GM19467 (cell line): ENCODE measurements at regions not wholly inside any gene's neighbourhood (a gene's known extent, or its start where the extent isn't known, plus 50 kb on each side); places are given as distances from the start of the nearest gene placed in this dataset.

Source experiments
- ATAC-seq: cut with Tn5 transposase; IDR thresholded peaks from one replicate; pipeline ENCODE4 v1.9.1; 2021; ENCODE audit warnings: mild to moderate bottlenecking, moderate library complexity; ENCODE audit not compliant: unreplicated experiment

DNA sequence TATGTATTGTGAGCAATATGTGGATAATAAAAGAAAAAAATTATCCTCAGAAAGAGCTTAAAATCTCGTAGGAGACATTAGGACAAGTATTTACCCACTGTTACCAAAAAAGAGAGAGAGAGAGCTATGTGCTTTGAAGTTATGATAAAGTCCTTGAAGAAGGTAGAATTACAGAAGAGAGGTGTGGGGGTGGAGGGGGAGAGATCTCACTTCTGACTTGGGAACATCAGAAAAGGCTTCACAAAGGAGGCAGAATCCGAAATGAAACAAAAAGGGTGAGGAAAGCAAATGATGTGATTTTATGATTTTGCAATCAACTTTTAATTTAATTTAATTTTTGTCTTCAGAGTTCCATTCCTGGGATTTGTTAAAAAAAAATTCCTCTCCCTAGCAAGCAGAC lies 311.8 kb upstream of the ATP2B1 start:
- no peak for ATAC-seq

DNA sequence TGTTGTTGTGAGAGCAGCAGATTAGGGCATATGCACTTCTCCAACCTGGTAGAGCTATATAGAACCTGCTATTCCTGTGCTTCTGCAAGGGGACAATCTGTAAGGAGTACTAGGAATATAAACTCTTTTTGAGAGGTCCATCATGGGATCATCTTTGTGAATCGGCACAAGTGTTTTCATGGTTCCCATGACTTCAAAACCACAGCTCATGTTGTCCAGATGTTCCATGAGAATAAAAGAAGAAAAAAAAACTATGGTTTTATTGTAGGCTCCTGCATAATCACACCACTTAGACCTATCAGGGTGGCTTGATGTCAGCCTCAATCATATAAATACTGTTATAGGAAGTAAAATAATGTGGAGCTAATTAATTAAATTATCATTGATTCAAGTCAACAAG lies 311.4 kb upstream of the ATP2B1 start:
- no peak for ATAC-seq

DNA sequence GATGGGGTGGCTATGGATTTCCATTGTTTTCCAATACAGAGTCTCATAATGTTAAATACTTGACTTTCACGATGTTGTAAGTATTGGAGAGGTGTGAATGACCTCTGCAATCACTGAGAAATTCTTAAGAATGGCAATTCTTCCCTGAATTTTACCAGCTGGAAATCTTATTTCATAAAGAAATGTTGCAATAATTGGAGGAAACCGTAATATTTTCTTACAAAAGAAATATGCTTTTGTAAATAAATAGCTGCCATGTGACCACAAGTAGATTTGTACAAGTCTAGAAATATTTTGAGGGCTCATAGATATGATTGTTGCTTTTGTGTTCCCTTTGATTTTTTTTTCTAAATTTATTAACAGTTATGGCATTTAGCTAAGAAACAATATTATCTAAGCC lies 308.7 kb upstream of the ATP2B1 start:
- ATAC-seq: no peak

DNA sequence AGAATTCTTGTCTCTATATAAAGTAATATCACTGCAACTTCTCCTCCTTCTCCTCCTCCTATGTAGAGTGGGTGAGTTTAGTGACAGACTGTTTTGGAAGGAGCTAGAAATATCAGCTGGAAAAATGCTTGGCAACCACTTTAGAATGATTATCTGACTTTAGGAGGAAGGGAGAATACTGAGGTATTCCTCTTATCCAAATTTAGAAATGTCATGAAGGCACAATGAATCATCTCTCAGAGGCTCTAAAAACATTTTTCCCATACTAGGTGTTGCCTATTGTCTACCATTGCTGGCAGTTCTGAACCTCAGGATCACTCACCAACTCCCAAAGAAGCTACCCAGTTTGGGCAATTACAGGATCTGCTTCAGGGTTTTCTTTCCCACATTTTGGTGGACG lies 306.6 kb upstream of the ATP2B1 start:
- no peak for ATAC-seq

DNA sequence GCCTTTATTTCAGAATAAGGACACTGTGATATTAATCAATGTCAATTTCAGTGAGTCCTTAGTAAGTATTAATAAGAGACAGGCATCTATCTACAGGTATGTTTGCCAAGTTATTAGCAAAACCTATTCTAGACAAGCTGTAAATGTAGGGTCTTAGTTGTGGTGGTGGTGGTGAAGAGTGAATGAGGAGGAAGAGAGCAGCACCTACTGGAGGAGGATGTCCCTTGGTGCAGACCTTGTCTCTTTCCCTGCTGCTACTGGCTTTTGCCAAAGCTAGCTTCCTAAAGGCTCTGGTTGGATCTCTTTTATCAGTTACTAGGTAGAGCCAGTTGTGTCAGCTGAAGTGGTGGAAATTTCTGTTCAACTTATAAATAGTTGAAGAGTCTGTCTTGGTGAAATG lies 304.8 kb upstream of the ATP2B1 start:
- ATAC-seq: peak; percentile 87

DNA sequence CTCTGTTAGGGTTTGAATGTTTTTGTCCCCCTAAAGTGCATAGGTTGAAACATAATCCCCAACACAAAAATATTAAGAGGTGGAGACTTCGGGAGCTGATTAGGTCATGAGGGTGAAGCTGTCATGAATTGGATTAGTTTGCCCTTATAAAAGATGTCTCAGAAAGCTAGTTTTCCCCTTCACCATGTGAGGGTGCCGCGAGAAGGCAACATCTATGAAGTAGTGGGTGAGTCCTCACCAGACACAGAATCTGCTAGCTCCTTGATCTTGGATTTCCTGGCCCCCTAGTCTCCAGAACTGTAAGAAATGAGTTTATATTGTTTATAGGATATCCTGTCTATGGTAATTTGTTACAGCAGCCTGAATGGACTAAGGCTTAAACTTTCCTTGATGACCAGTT lies 301.5 kb upstream of the ATP2B1 start:
- no peak for ATAC-seq

DNA sequence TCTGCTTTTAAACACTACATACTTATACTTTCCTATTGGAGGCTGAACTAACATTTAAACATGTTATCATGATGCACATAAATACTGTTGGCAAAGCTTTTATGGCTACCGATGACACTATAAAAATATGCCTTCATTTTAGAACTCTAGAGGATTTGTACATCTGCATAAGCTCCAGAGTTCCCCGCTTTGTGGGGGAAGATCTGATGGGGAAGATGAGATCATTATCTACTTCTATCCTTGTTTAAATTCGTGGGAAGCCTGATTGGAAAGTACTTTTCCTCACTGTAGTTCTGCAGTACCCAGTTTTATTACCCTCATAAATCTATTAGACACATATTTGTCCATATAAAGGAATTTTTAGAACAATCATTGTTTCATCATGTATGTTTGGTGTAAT lies 299.6 kb upstream of the ATP2B1 start:
- no peak for ATAC-seq

DNA sequence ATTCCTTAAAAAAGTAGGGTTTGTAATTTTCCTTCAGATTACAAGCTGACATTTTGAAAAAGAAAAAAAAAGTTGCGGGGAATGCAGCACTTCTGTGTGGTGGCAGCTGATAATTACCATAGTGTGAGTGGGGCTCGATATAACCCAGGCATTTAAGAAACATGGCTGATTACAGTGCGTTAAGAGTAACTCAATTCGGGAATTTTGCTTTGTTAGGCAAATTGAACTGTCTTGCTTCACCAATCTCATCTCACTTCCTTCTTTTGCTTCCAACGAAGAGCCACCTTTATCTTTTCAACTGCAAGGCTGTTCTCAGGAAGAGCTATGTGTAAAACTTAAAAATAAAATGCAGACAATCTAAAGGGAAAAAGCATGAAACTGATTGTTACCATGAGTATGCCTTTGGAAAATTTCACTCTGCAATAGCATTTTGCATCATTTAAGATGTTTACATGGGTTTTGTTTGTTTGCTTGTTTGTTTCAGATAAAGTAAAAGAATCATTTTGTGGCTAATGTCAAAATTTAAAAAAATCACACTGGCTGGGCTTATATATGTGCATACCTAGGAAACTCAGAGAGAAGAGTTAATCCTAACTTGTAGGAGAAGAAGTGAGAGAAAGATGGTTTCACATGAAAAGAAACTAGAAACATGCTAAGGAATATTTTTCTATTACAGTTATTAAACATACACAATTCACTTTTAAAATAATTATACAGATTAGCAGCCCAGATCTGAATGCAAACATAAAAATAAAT lies 295.9 kb upstream of the ATP2B1 start:
- no peak for ATAC-seq

DNA sequence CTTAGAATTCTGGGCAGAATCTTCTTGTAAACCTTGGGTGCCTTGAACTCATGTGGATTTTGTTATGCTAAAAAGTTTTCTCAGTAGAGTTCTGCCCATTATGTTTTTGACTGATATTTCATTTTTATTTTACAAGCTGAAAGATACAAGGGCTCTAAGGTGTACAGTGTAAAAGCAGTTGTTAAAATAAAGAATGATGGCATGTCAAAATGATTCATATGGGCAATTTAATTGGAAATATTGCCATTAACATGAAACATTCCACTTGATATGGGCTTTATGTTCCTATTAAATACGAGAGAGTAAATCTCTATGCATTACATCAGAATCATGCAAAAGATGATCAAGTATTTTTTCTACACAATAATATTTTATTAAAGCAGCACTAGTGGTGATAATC lies 295.1 kb upstream of the ATP2B1 start:
- no peak for ATAC-seq

DNA sequence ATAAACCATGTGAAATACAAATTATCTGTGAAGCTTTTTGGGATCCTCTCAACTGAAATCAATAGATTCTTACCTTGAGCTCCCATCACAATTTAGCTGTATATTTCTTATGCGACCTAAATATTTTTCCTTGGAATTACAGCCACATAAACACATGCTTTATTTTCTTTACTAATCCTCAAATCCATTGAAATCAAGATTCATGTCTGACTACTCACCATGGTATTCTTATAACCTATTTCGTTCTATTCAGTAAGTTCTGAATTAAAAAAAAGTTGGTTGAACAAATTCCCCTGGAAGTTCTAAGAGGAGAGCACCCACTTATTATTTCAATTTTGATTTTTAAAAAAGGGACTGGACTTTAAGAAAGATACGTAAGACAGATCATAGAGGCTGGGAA lies 292.1 kb upstream of the ATP2B1 start:
- no peak for ATAC-seq

DNA sequence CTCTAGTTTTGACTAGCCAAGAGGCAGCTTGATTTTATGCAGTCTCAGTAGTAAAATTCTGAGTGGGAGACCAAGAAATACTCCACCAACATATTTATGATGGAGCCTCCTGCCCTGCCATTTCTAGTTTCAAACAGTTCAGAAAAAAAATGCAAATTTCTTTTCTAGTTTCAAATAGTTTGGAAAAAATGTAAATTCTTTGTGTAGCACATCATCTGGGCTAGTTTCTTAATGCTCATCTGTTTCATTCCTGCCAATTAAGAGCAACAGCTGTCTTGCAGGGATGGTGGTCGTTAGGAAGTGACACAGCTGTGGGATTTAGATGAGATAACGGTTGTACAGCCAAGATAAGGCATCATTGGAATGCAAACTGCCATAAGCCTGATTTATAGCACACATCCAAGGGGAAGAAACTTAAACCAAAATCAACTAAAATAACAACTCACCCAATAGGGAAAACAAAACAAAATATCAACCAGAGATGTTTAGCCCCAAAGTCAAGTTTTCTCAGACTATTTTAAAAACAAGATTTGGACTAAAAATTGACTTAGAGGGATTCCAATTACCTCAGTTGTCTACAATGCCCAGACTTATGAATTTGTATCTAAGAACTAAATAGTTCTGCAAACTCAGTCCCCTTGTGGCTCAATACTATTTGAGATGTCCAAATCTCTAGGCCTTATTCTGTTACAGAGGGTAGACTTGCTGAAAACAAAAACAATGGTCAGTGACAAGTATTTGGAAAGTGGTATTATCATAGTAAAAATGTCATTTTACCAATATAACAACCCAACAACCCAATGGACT lies 291.3 kb upstream of the ATP2B1 start:
- no peak for ATAC-seq

DNA sequence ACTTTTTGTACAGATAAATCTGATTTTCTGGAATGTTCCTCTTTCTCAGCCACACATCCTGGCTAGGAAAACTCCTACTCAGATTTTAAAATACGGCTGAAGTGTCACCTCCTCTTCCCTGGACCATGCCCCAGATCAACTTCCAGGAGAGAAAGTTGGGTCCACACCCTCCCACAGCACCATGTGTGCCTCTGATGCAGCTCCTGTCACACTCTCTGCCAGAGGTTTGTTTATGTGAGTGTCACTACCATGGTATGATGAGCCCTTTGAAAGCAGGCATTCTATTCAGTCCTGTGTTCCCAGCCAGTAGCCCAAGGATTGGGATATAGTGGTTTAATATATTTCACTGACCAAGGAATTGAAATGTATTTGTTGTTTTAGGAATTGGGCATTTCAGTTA lies 287.2 kb upstream of the ATP2B1 start:
- no peak for ATAC-seq

DNA sequence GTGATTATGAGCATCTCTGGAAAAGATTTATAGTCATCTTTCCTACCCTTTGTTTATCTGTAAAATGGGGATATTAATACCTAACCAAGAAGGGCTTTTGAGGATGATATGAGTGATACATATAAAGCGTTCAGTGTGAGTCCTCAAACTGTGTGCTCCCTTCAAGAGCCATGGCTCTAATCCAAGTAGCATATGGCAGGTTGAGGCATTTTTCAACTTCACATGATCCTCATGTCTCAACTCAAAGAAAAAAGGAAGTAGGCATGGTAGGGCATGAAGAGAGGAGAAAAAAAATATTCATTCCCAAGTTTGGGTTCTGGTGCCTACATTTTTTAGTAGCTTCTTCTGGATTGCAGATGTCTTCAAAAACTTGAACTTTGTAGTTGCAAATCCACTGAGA lies 286.3 kb upstream of the ATP2B1 start:
- no peak for ATAC-seq

DNA sequence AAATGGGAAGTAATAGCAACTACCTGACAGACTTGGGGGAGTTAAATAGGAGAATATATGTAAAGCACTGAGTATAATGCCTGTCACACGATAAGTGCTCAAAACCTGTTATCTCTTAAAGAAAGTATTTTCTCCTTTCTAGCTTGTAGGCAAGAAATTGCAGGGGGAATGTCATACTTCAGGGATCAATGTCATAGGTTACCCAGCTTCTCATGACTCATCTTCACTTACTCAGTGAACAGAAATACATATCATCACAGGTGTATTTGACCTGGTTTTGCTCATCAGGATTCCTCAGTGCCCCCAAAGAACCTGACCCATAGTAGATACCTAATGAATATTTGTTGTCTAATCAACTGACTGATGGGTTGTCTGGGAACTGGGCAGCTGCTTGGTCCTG lies 285.0 kb upstream of the ATP2B1 start:
- ATAC-seq: no peak

DNA sequence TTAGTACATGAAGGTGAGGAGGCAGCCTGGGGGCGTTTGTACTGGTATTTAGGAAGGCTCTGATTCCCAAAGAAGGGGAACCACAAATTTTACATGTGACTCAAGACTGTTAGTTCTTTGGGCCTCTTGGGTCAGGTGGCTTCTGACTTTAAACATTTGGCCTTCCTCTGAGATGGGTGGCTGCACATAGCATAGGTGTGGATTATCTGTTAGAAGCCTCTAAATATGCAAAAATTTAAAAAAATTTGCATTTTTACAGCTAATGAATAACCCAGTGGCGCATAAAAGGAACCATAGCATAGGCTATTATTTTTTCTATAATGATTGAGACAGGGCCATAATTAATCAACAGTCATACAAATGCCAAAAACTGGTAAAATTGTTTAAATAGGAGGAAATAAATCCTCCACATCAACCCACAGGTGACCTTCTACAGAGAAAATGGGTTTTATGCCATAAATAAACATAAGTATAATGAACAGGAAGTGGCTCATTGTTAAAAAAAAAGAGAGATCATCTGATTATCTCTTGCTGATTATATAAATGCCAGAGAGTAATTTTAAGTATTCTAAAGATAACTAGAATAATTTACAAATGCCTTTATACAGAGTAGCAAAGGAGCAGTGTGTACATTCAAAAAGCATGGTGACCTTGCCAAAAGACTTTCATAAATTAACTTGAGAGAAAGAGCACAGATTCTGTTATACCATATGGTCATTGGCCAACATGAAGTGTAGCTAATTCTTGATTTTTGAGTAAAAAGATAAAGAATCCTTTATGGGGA lies 284.2 kb upstream of the ATP2B1 start:
- no peak for ATAC-seq

DNA sequence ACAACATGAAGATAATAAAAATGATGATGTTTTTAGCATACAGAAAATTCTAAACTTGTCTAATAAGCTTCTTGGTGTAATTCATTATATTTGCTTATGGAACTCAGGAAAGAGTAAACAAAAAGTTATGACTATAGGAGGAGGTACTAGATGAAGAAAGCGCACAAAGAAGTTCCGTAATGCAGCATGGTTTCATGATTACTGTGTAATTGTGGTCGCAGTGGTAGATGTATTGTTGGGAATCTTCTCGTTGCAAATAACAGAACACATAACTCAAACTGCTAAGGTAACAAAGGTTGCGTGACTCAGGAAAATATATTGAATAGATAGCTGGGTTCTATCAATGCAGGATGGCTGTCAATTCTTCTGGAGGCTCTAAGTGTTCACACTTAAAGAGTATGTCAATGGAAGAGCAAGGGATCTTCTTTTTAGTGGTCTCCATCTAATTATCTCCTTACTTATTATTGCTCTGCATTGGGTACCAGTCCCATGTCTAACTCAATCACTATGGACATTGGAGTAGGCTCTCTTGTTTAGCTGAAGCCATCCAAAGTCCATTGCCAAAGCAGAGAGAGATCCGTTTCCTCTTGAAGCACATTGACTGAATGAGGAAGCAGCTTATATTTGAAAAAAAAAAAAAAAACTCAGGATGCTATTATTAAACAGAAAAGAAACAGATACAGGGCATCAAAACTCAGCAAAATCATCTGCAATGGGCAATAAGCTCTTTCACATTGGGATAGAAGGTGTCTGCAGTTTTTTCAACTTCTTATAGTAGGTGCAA lies 283.4 kb upstream of the ATP2B1 start:
- ATAC-seq: no peak

DNA sequence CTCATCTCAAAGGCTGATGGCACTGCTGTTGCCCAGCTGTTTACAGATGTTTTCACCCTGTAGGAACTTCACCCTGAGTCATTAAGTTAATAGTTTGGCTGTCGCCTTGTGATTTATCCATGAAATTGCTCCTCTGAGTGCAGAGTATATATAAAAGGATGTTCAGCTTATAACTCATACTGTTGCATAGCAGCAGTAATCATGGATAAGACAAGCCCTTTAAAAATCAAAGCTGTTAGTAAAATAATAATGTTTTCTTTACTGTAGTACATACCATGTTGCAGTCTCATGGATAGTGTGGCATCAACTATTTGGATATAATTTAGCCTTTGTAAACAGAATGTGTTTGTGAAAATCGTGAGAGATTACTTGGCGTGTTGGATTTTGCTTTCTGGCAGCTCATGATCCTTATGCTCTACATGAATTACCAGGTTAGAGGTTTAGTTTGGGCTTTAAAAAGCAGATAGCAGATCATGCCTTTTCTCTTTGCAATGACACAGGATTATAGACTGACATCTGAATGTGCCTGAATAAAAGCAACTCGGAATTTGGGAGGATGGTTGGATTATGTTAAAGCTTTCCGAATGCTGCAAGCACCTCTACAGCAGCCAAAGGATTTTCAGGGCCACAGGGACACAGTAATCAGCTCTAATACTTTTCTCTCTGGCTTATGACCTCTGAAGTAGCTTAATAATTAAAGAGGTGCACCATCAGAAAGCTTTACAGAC lies 279.7 kb upstream of the ATP2B1 start:
- ATAC-seq: no peak

DNA sequence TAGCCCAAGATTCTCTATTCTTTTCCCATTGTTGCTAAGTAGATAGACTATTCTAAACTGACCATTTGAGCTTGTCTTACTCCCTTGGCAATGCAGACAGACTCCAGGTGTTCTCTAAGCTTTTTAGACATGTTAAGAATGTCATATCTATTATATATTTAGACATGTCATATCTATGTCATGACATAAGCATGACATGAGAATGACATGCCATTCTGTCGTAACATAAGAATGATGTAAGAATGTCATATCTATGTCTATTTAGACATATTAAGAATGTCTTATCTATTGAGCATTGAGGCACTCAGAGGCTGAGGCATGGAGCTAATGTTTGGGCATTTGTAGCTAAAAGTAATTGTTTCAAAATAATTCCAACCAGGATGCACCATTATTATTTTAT lies 277.3 kb upstream of the ATP2B1 start:
- ATAC-seq: no peak

DNA sequence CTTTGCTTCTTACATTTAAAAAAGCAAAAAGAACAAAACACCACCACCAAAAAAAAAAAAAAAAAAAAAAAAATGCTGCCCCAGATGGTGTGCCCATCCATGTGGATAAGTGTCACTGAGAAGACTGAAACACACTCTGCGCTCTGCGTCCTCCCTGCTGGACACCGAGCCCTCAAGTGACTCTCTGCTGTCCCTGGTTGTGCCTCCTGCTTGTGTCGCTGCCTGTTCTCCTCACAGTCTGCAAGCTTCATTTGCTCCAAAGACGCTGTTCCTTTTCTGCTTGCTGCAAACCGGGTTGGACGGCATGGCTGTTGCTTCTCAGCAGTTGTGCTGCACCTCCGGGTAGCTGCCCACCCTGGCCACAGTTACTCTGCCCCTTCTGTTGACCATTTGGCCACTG lies 276.2 kb upstream of the ATP2B1 start:
- ATAC-seq: no peak

DNA sequence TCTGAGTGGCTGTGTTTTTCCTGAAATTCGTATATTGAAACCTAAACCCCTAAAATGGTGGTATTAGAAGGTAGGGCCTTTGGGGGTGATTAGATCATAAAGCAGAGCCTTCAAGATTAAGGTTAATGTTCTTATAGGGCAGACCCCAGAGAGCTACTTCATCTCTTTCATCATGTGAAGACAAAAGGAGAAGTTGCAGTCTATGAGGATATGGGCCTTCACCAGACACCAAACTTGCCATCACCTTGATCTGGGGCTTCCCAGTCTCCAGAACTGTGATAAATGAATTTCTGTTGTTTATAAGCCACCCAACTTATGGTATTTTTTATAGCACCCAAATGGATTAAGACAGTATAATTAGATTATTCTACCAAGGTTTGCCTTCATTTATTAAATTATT lies 275.0 kb upstream of the ATP2B1 start:
- ATAC-seq: no peak
